HG02571 (cell line): ENCODE measurements at regions not wholly inside any gene's neighbourhood (a gene's known extent, or its start where the extent isn't known, plus 50 kb on each side); places are given as distances from the start of the nearest gene placed in this dataset.

Experiments
- ATAC-seq: cut with Tn5 transposase; IDR thresholded peaks from one replicate; pipeline ENCODE4 v1.9.1; 2021; ENCODE audit warnings: mild to moderate bottlenecking, moderate library complexity; ENCODE audit not compliant: unreplicated experiment

GRCh38 chr12:96131230-96131788 is 62.9 kb upstream of the ELK3 start:
- no peak for ATAC-seq

GRCh38 chr12:96132819-96133218 is 61.4 kb upstream of the ELK3 start:
- no peak for ATAC-seq

- no peak for ATAC-seq
Observed at GRCh38 chr12:96134200-96134599, 60.0 kb upstream of the ELK3 start.

GRCh38 chr12:96136161-96136560 is 58.0 kb upstream of the ELK3 start:
- no peak for ATAC-seq

- ATAC-seq, result no peak
Observed at GRCh38 chr12:96136725-96137378, 57.3 kb upstream of the ELK3 start.

GRCh38 chr12:96140174-96140573 is 54.0 kb upstream of the ELK3 start:
- no peak for ATAC-seq

GRCh38 chr12:96141216-96141912 is 52.8 kb upstream of the ELK3 start:
- ATAC-seq, result no peak

GRCh38 chr12:96143392-96143791 is 50.8 kb upstream of the ELK3 start:
- ATAC-seq, result no peak

GRCh38 chr12:96143827-96144565 is 50.2 kb upstream of the ELK3 start:
- ATAC-seq, result no peak
